Stimulated activated CD8-positive, alpha-beta memory T cell treated with anti-CD3 and anti-CD28 coated beads, Interleukin-15, amount 100 ng/mL, for 4 hours (primary cell): ENCODE measurements at regions not wholly inside any gene's neighbourhood (a gene's known extent, or its start where the extent isn't known, plus 50 kb on each side); places are given as distances from the start of the nearest gene placed in this dataset.
"Not testable (repeated sequence)": the region's sequence is repeated elsewhere in the genome, so short reads cannot be mapped to it uniquely, and the experiment has no call there.

ENCODE experiments used
- DNase-seq, 2 donors: peaks; one replicate each; pipeline ENCODE4 v3.0.0-alpha.2; 2020; ENCODE audit warnings: low read depth in 2 of 2

GRCh38 chr3:87595798-87596197 is 319.4 kb upstream of the POU1F1 start:
- DNase-seq: no peak

- no peak for DNase-seq
Observed at GRCh38 chr3:87581240-87581639, 304.9 kb upstream of the POU1F1 start.

- no peak for DNase-seq
Observed at GRCh38 chr3:87576752-87577151, 300.4 kb upstream of the POU1F1 start.

- no peak for DNase-seq
Observed at GRCh38 chr3:87575550-87575949, 299.2 kb upstream of the POU1F1 start.

- DNase-seq: no peak
Observed at GRCh38 chr3:87568331-87568730, 291.9 kb upstream of the POU1F1 start.

- DNase-seq: no peak
Observed at GRCh38 chr3:87564438-87564837, 288.1 kb upstream of the POU1F1 start.

GRCh38 chr3:87563712-87564111 is 287.3 kb upstream of the POU1F1 start:
- DNase-seq: no peak

- DNase-seq: no peak
Observed at GRCh38 chr3:87558492-87558891, 282.1 kb upstream of the POU1F1 start.

- no peak for DNase-seq
Observed at GRCh38 chr3:87555290-87555689, 278.9 kb upstream of the POU1F1 start.

- DNase-seq: no peak
Observed at GRCh38 chr3:87553058-87553457, 276.7 kb upstream of the POU1F1 start.

- DNase-seq: no peak
Observed at GRCh38 chr3:87550892-87551291, 274.5 kb upstream of the POU1F1 start.

- no peak for DNase-seq
Observed at GRCh38 chr3:87549208-87549607, 272.8 kb upstream of the POU1F1 start.

- no peak for DNase-seq
Observed at GRCh38 chr3:87548271-87548670, 271.9 kb upstream of the POU1F1 start.

- DNase-seq: no peak
Observed at GRCh38 chr3:87546216-87546615, 269.8 kb upstream of the POU1F1 start.

GRCh38 chr3:87543408-87543807 is 267.0 kb upstream of the POU1F1 start:
- DNase-seq: not testable (repeated sequence)

- no peak for DNase-seq
Observed at GRCh38 chr3:87541723-87542122, 265.3 kb upstream of the POU1F1 start.

- DNase-seq: not testable (repeated sequence)
Observed at GRCh38 chr3:87538722-87539121, 262.3 kb upstream of the POU1F1 start.

GRCh38 chr3:87509401-87509800 is 233.0 kb upstream of the POU1F1 start:
- no peak for DNase-seq

- no peak for DNase-seq
Observed at GRCh38 chr3:87508921-87509320, 232.5 kb upstream of the POU1F1 start.

GRCh38 chr3:87507753-87508152 is 231.4 kb upstream of the POU1F1 start:
- no peak for DNase-seq

GRCh38 chr3:87503900-87504498 is 227.6 kb upstream of the POU1F1 start:
- DNase-seq: no peak

- no peak for DNase-seq
Observed at GRCh38 chr3:87501076-87501475, 224.7 kb upstream of the POU1F1 start.

GRCh38 chr3:87498358-87499080 is 222.1 kb upstream of the POU1F1 start:
- DNase-seq: no peak

GRCh38 chr3:87495938-87496337 is 219.6 kb upstream of the POU1F1 start:
- no peak for DNase-seq
